GM21390 (cell line): ENCODE measurements at regions not wholly inside any gene's neighbourhood (a gene's known extent, or its start where the extent isn't known, plus 50 kb on each side); places are given as distances from the start of the nearest gene placed in this dataset.
A peak's percentile ranks its signal among the peaks of the same experiment; 100 is the strongest.

Experiments used
- ATAC-seq: cut with Tn5 transposase; IDR thresholded peaks from one replicate; pipeline ENCODE4 v1.9.1; 2021; ENCODE audit not compliant: unreplicated experiment

GRCh38 chr6:114471450-114471849, 128.6 kb upstream of the HS3ST5 start:
- no peak for ATAC-seq

GRCh38 chr6:114467931-114468330, 125.1 kb upstream of the HS3ST5 start:
- ATAC-seq = no peak

DNA sequence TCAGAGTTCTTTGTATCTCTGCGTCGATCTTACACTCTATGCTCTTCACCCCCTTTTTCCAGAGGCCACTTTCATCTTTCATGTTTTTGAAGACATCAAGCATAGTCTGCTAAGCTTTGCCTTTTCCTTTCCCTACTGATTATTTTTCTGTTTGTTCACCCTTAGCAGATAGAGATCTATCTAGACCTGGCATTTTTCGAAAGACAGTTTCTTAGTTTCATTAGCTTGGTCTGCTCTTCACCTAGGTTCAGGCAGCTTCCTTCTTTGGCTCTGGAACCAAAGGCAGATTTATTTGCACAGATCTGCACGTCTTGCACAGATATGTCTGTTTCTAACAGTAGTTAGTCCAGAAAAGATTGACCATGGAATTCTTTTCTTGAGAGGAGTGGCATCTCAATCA, 122.7 kb upstream of the HS3ST5 start:
- ATAC-seq = no peak

DNA sequence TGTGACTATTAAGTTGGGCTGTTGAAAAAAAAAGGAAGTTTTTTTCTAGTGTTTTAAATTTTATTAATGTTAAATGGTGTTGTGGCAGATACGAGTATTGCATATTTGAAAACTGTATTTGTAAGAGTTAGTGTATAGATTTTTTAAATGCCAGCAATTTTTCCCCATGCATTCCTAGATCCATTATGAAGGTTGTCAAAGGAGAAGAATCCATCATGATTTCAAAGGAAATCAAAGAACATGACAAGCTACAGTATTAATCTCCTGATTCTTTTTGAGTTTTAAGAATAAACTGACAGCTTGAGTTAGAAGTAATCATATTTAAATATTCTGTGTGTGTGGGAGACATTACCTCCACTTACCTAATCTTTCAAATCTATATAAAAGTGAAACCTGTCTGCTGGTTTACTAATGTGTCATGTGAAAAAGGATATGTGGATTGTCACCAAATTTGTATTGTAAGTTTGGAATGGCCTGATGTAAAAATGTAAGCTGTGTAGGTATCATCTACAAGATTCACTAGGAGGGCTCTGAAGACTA, 111.0 kb upstream of the HS3ST5 start:
- no peak for ATAC-seq

DNA sequence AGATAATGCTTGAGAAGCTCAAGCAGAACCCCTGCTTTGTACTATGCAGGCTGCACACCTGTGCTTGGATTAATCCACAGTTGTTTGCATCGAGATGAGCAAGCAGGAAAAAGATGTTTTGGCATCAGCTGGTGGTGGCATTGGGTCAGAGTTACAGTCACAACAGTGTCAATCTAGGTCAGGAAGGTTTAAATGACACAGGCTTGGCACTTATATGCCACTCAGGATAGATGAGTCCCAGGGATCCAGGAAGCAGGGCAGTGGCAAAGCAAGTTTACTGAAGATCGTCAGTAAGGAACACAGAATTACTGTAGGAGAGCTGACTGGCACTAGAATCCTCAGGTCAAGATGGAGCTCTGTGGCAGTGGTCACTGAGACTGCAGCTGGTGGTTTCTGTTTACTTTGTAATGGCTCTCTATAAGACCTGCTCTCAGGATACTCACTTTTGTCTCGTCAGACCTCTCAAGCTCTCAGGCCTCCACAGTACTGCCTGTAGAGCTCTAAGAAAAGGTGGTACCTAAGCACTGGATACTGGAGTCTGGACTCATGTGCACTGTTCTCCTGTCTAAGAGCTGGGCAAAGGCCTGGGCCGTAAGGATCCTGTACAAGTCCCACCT, 110.1 kb upstream of the HS3ST5 start:
- no peak for ATAC-seq

- ATAC-seq = no peak
Measured at GRCh38 chr6:114450631-114451030, 107.8 kb upstream of the HS3ST5 start.

DNA sequence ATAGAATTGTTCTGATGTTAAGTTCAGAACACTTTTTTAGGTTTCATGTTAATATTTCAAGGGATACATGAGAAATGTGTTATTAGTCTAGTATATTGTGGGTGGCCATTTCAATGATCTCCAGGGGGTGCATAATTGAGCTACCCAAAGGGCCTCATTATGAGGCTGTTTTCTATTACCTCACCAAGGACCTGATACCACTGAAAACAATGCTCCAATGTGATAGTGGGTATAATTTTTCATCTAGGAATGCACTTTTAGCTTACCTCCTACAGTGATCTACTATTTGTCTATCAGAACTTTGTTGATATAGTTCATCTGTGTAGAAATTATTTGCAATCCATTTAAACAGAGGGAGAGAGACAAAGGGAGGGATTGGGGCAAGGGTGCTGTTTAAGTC, 106.8 kb upstream of the HS3ST5 start:
- no peak for ATAC-seq

DNA sequence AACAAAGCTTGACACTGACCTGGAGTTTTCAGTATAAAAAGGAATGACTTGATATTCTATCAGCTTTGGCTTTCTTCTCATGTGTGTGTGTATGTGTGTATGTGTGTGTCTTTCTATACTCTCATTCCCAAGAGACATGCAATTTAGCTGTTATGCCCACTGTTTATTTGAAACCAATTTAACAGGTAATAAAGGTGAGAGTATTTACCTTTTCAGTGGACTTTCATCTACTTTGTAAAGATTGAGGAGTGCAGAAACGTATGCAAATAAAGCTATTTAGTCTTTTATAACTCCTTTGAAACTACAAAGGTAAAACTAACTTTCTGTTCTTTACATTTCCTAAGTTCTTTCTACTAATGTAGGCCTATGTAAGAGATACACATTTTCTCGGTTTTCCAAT, 103.5 kb upstream of the HS3ST5 start:
- ATAC-seq = no peak

GRCh38 chr6:114445846-114446245, 103.0 kb upstream of the HS3ST5 start:
- ATAC-seq = no peak

DNA sequence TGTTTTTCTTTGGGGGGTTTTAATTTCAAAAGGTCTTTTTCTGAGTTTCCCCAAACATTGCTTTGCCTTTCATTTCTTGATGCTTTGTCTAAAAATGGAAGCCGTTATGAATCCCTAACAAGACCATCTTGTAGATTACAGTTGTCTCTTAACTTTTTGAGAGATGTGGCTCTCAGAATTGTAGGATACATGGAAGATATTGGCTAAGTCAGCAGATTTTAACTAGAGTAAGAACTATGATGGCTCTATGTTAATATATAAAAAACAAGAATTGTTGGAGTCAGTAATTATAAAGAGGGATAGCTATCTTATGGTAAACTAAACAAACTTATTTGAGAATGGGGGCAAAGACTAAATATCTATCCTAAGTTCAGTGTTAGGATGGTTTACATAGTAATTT, 96.6 kb upstream of the HS3ST5 start:
- no peak for ATAC-seq

- no peak for ATAC-seq
Measured at GRCh38 chr6:114437235-114437634, 94.4 kb upstream of the HS3ST5 start.

- ATAC-seq = no peak
Measured at GRCh38 chr6:114436691-114437090, 93.9 kb upstream of the HS3ST5 start.

- no peak for ATAC-seq
Measured at GRCh38 chr6:114435985-114436384, 93.2 kb upstream of the HS3ST5 start.

- ATAC-seq = no peak
Measured at GRCh38 chr6:114432400-114432799, 89.6 kb upstream of the HS3ST5 start.

DNA sequence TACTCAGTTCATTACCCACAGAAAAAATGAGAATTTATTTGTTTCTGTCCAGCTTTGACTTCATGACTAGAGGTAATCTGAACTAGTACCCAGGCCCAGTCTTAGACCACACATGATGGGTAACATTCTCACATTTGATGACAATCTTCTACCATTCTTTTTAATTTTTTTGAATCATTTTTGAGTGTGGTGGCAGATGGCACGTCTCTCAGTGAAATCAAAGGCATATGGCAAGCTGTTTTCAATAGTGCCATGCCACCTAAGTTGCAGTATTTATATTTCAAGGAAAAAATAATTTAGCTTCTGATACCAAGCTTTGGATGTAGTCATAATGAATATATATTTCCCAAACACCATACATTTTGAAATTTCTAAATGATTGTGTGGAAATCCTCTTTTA, 88.8 kb upstream of the HS3ST5 start:
- no peak for ATAC-seq

- no peak for ATAC-seq
Measured at GRCh38 chr6:114430534-114431124, 87.8 kb upstream of the HS3ST5 start.

- no peak for ATAC-seq
Measured at GRCh38 chr6:114428341-114428740, 85.5 kb upstream of the HS3ST5 start.

GRCh38 chr6:114421199-114421598, 78.4 kb upstream of the HS3ST5 start:
- ATAC-seq = no peak

GRCh38 chr6:114419175-114419574, 76.4 kb upstream of the HS3ST5 start:
- peak; percentile 96 for ATAC-seq

DNA sequence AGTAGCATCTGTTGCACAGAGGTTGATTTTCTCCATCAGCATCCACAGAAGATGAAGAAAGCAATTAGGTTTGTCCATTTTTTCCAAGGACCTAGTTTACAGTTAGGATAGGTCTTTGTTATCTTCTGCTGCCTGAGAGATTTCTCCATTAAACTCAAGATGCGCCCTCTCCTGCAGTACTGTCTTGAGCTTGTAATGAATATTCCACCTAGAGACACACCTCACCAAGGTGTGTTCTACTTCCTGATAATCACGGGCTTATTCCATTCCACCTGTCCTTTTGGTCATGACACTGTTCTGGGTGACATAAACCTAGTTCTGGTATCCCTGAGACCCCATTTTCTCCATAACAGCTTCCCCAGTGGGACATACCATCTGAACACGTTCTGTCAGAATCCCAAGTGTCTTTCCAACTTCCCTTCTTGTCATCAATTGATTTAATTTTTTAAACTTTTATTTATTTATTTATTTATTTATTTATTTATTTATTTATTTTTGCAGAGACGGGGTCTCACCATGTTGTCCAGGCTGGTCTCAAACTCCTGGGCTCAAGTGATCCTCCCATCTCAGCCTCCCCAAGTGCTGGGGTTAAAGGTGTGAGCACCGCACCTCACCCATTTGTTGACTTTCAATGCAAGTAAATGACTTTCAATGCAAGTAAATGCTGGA, 75.6 kb upstream of the HS3ST5 start:
- ATAC-seq = no peak

DNA sequence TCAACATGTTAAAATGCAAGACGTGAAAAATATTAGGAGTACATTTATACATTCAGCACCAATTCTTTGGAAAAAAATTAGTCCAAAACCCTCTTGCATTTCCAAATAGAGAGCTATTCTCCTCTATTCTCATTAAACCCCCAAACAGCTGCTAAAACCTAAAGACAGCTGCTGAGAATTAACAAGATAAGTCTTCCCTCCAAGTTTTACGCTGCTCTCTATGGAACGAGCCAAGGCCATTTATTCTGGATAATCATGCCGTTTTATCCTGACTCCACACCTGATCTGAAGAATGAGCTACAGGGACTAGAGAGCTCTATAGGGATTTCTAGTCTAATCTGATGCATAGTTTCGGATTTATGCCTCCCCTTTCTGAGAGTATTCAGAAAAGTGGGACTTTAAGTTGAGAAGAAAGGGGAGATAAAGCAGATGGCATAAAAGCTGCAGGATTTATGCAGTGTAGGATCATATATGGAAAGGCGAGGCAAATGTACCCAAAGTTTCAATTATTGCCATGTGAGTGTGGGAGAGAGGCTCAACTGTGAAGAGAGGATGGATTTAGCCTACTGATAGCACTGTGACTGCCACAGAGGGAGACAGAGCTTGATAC, 64.7 kb upstream of the HS3ST5 start:
- no peak for ATAC-seq
